Mucosa of rectum (tissue), 2 donors: ENCODE measurements at regions not wholly inside any gene's neighbourhood (a gene's known extent, or its start where the extent isn't known, plus 50 kb on each side); places are given as distances from the start of the nearest gene placed in this dataset.

Experiments
- H3K27ac ChIP-seq, 2 donors: one replicate each; pipeline ENCODE4 v1.7.0; 2013; ENCODE audit warnings: inconsistent platforms in 2 of 2, low read depth in 2 of 2, low read length in 2 of 2
- H3K27me3 ChIP-seq, 2 donors: one replicate each; pipeline ENCODE4 v1.7.0; 2013; ENCODE audit warnings: low read length in 2 of 2; ENCODE audit not compliant: control insufficient read depth in 2 of 2, insufficient read depth in 2 of 2
- H3K36me3 ChIP-seq, 2 donors: one replicate each; pipeline ENCODE4 v1.7.0; 2013; ENCODE audit warnings: low read length in 2 of 2; ENCODE audit not compliant: control insufficient read depth in 2 of 2, insufficient read depth in 2 of 2
- H3K4me1 ChIP-seq, 2 donors: one replicate each; pipeline ENCODE4 v1.7.0; 2013; ENCODE audit warnings: low read length in 2 of 2, mild to moderate bottlenecking in 1 of 2; ENCODE audit not compliant: control insufficient read depth in 2 of 2, insufficient read depth in 2 of 2
- H3K4me3 ChIP-seq, 2 donors: one replicate each; pipeline ENCODE4 v1.7.0; 2013; ENCODE audit warnings: low read length in 2 of 2
- H3K9ac ChIP-seq, 2 donors: one replicate each; pipeline ENCODE4 v1.7.0; 2013; ENCODE audit warnings: low read length in 2 of 2, low read depth in 1 of 2, mild to moderate bottlenecking in 1 of 2
- H3K9me3 ChIP-seq, 2 donors: one replicate each; pipeline ENCODE4 v1.7.0; 2013; ENCODE audit warnings: low read length in 2 of 2; ENCODE audit not compliant: control insufficient read depth in 2 of 2
- donor health status: healthy.
- donor health status: Normal muscosa, but diverticular disease.

GRCh38 chr5:31137676-31138075 lies 55.8 kb upstream of the CDH6 start:
- H3K9ac ChIP-seq: no peak overlapping the region
- H3K4me3 ChIP-seq: no peak overlapping the region
- H3K9me3 ChIP-seq: no peaks in the 10 kb centered on the region
- H3K27ac ChIP-seq: no peak overlapping the region
- H3K27me3 ChIP-seq: no peaks in the 10 kb centered on the region
- no peaks in the 10 kb centered on the region for H3K36me3 ChIP-seq
- no peaks in the 10 kb centered on the region for H3K4me1 ChIP-seq

- Histone ChIP-seq H3K9me3 (no peaks in the 10 kb centered on the region), H3K4me3 (no peak overlapping the region), H3K27ac (no peak overlapping the region), H3K36me3 (no peaks in the 10 kb centered on the region), H3K4me1 (no peaks in the 10 kb centered on the region), H3K9ac (no peak overlapping the region), H3K27me3 (no peaks in the 10 kb centered on the region)
Measured at GRCh38 chr5:31135542-31135941, 57.9 kb upstream of the CDH6 start.

DNA sequence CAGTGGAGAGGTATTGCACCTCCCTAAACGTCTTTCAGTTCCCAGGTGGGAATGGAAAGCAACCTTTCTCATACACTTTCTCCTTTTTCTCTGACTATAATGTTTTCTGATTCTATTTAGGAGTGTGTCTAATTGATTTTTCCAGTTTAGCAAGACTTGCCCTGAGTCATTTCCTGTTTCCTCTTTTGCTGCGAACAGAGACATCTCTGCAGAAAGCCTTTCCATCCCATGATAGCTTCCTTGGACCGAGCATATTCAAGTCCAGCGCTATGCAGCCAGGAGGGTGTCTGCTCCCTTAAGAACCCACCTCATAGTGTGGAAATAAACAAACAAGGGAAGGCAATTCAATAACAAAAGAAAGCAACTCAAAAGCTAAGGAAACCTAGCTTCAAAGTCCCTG lies 60.0 kb upstream of the CDH6 start:
- no peak overlapping the region for H3K27ac ChIP-seq
- no peak overlapping the region for H3K4me3 ChIP-seq

DNA sequence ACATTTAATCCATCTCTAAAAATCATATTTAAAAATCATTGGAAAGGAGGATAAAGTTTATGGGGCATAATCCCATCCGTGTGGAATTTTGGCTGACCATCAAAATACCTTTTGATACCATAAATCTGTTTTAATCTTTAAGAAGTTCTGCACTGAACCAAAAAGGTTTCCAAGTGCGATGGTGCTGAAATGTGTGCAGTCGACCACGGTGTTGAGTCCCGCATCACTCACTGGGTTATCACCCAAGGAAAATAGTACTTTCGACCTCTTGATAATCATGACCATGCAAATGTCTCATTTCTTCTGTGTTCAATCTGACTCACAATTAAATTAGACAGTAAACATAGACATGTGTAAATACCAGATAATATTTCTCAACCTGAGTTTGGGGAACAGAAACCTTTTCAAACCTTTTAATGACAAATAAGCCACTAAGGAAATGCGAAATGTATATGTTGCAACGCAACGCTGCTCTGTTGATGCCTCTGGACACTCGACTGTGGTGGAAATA lies 62.0 kb upstream of the CDH6 start:
- Histone ChIP-seq H3K27me3 (no peaks in the 10 kb centered on the region), H3K4me1 (no peaks in the 10 kb centered on the region)

More for the DNA sequence above, 60.0 kb upstream of the CDH6 start:
- Histone ChIP-seq H3K36me3 (no peaks in the 10 kb centered on the region), H3K4me1 (no peaks in the 10 kb centered on the region), H3K9me3 (no peaks in the 10 kb centered on the region), H3K27me3 (no peaks in the 10 kb centered on the region), H3K9ac (no peak overlapping the region)

GRCh38 chr5:31130676-31131075 lies 62.8 kb upstream of the CDH6 start:
- H3K36me3 ChIP-seq: no peaks in the 10 kb centered on the region
- H3K27ac ChIP-seq: no peak overlapping the region
- no peaks in the 10 kb centered on the region for H3K27me3 ChIP-seq
- no peak overlapping the region for H3K9ac ChIP-seq
- no peaks in the 10 kb centered on the region for H3K9me3 ChIP-seq
- H3K4me1 ChIP-seq: no peaks in the 10 kb centered on the region
- H3K4me3 ChIP-seq: no peak overlapping the region

More for the DNA sequence above, 62.0 kb upstream of the CDH6 start:
- Histone ChIP-seq H3K4me3 (no peak overlapping the region), H3K36me3 (no peaks in the 10 kb centered on the region), H3K9me3 (no peaks in the 10 kb centered on the region), H3K9ac (no peak overlapping the region), H3K27ac (no peak overlapping the region)

GRCh38 chr5:31124651-31125305 lies 68.7 kb upstream of the CDH6 start:
- Histone ChIP-seq H3K9me3 (no peaks in the 10 kb centered on the region), H3K27me3 (no peaks in the 10 kb centered on the region), H3K36me3 (no peaks in the 10 kb centered on the region), H3K4me1 (no peaks in the 10 kb centered on the region), H3K27ac (no peak overlapping the region), H3K4me3 (no peak overlapping the region), H3K9ac (no peak overlapping the region)

- no peak overlapping the region for H3K9ac ChIP-seq
- H3K4me1 ChIP-seq: no peaks in the 10 kb centered on the region
- no peak overlapping the region for H3K27ac ChIP-seq
- H3K36me3 ChIP-seq: no peaks in the 10 kb centered on the region
- no peaks in the 10 kb centered on the region for H3K9me3 ChIP-seq
- H3K27me3 ChIP-seq: no peaks in the 10 kb centered on the region
- no peak overlapping the region for H3K4me3 ChIP-seq
Measured at GRCh38 chr5:31124026-31124425, 69.5 kb upstream of the CDH6 start.

DNA sequence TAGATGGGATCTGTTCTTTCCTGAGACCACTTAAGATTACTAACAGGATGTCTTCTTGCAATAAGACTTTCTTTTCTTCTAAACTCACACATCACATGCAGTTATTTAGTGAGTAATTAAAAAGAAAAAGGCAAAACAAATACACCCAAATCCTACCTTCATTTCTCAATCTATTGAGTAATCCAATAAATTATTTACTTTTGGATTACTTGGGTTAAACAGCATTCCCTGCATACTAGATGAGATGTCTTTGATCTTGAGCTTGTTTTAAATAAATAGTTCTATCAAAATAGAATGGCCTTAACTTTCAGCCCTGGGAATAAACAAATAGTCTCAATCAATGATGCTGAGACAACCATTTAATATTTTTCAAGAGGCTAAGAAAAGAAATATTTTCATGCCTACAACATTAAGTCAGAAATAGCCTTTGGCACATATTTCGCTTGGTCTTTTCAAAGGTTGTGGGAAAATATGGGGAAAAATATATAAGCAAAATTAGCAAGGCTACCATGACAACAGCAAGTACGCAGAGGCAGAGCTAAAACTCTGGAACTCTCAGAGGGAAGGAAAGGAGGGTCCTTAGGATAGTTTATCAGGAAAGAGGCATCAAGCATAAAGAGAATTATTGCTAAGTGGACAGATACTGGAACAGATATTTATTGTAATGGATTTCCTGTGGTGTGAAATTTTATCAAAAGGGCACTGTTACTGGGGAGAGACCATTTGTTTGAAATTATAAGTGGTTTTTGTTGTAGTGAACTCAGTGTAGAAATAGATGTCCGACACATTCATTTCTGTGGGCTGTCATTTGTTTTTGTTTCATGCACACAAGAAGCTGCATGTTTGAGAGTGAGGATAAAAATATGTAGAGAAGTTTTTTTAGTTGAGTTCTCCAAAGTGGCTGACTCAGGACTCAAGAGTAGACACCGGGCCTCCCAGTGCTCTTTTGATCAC lies 70.2 kb upstream of the CDH6 start:
- Histone ChIP-seq H3K36me3 (no peaks in the 10 kb centered on the region), H3K4me1 (no peaks in the 10 kb centered on the region), H3K9me3 (no peaks in the 10 kb centered on the region), H3K27ac (no peak overlapping the region), H3K27me3 (no peaks in the 10 kb centered on the region), H3K9ac (no peak overlapping the region), H3K4me3 (no peak overlapping the region)

- no peaks in the 10 kb centered on the region for H3K9me3 ChIP-seq
- H3K36me3 ChIP-seq: no peaks in the 10 kb centered on the region
- no peaks in the 10 kb centered on the region for H3K27me3 ChIP-seq
- no peak overlapping the region for H3K9ac ChIP-seq
- H3K27ac ChIP-seq: no peak overlapping the region
- H3K4me1 ChIP-seq: no peaks in the 10 kb centered on the region
- H3K4me3 ChIP-seq: no peak overlapping the region
Measured at GRCh38 chr5:31121224-31121623, 72.3 kb upstream of the CDH6 start.

DNA sequence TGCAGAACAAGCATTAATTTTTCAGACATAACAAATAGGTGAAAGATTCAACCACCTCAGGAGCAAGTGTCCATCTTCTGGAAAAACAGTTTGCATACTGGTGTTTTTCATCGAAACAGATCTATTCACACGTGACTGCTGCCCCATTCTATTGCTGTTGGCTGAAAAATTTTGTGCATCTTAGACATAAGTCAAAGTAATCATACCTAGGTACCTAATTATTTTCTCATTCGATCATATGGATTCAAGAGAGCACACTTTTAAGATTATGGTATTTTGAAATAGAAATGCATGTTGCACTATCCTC lies 72.9 kb upstream of the CDH6 start:
- no peak overlapping the region for H3K27ac ChIP-seq
- no peak overlapping the region for H3K9ac ChIP-seq
- H3K4me3 ChIP-seq: no peak overlapping the region
- no peaks in the 10 kb centered on the region for H3K9me3 ChIP-seq
- no peaks in the 10 kb centered on the region for H3K36me3 ChIP-seq
- no peaks in the 10 kb centered on the region for H3K4me1 ChIP-seq
- no peaks in the 10 kb centered on the region for H3K27me3 ChIP-seq
